ENCODE measurements at regions not wholly inside any gene's neighbourhood (a gene's known extent, or its start where the extent isn't known, plus 50 kb on each side); places are given as distances from the start of the nearest gene placed in this dataset.

GRCh38 chr11:15655552-15655951, 540.8 kb downstream of the INSC start:
- WGBS, 4 donors: 85 to 88% (median 87%) methylated on average over 8 of the region's 8 CpGs
- H3K4me3 ChIP-seq: no peak overlapping the region
- no peak for ATAC-seq

DNA sequence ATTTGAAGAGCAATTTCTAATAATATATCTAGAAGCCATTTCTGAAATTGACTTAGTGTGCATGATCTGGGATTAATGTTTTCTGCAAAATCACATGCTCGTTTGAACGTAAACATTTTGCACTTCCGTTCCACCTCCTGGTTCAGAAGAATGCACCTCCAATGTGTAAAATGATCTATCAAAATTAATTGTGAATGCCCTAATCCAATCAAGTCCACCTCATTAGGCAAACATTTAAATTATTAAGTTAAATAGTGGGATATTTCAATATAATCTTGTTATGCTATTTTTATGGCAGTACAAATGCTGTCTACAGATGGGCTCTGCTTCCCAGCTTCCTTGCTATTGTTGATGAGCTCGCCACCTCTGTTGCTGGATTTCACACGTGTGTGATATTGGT, 542.5 kb downstream of the INSC start:
- Histone ChIP-seq H3K36me3 (no peaks in the 10 kb centered on the region), H3K4me3 (no peak overlapping the region), H3K9me3 (no peaks in the 10 kb centered on the region), H3K4me1 (peaks cover 0 to under 1% (median 0%) of the 10 kb centered on the region in 12 donors), H3K27ac (no peak overlapping the region), H3K27me3 (no peaks in the 10 kb centered on the region)
- no peak for TF ChIP-seq POLR2A (IDR thresholded peaks at IDR 0.05)
- no peak for DNase-seq
- intact Hi-C loops (cut with DNase I): loop anchor here in 6 of 10 donors (10.0 kb wide), 2 partner anchors 138 to 158 kb away; no protein-coding TSS in a partner anchor
- ATAC-seq: no peak
- 91 to 98% (median 94%) methylated on average over 5 of the region's 5 CpGs for WGBS, 4 donors

More at GRCh38 chr11:15655552-15655951, 540.8 kb downstream of the INSC start:
- Histone ChIP-seq H3K36me3 (no peaks in the 10 kb centered on the region), H3K27ac (no peak overlapping the region), H3K9me3 (no peaks in the 10 kb centered on the region), H3K27me3 (peaks cover 0 to 14% (median 0%) of the 10 kb centered on the region in 9 donors), H3K4me1 (peaks cover 0 to 14% (median 6%) of the 10 kb centered on the region in 12 donors)
- intact Hi-C loops (cut with DNase I): loop anchor here in 6 of 10 donors (10.0 kb wide), 2 partner anchors 139 to 159 kb away; no protein-coding TSS in a partner anchor
- DNase-seq: no peak
- TF ChIP-seq POLR2A (IDR thresholded peaks at IDR 0.05) (no peak), CTCF (IDR thresholded peaks at IDR 0.05) (no peak)

DNA sequence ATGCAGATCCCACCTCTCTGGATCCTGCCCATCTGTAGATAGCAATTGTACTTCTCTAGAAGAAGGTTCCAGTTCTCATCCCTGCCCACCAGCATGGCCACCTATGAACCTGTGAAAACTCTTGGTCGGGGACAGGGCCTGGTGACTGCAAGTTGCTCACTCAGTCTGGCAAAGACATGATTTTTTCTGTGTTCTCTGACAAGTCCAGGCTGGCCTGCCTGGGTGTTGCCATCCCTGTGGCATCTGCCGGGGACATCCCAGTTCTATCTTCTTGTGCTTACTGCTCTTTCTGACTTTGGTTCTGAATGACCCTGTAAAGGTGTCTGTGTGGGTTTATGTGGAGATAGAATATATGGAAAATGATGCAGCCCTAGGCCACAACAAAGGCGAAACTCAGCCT, 545.8 kb downstream of the INSC start:
- WGBS, 4 donors: 97 to 100% (median 100%) methylated on average over 2 to 3 of the region's 3 CpGs
- H3K4me1 ChIP-seq: peaks cover 0 to 12% (median 0%) of the 10 kb centered on the region in 12 donors

GRCh38 chr11:15662285-15662684, 547.6 kb downstream of the INSC start:
- H3K4me1 ChIP-seq: peaks cover 0 to 12% (median 0%) of the 10 kb centered on the region in 12 donors
- TF ChIP-seq POLR2A (IDR thresholded peaks at IDR 0.05) (no peak), CTCF (IDR thresholded peaks at IDR 0.05) (no peak)
- no peak overlapping the region for H3K27ac ChIP-seq
- ATAC-seq (no peak), DNase-seq (no peak)
- 85 to 100% (median 96%) methylated on average over 1 of the region's 1 CpG for WGBS, 4 donors
- intact Hi-C loops (cut with DNase I): no loop called here
- no peak overlapping the region for H3K4me3 ChIP-seq
- H3K36me3 ChIP-seq: no peaks in the 10 kb centered on the region
- H3K27me3 ChIP-seq: no peaks in the 10 kb centered on the region
- H3K9me3 ChIP-seq: peaks cover 0 to 6% (median 0%) of the 10 kb centered on the region in 12 donors

More for the DNA sequence above, 545.8 kb downstream of the INSC start:
- H3K36me3 ChIP-seq: no peaks in the 10 kb centered on the region
- DNase-seq (no peak), ATAC-seq (no peak)
- no peak overlapping the region for H3K27ac ChIP-seq
- no peaks in the 10 kb centered on the region for H3K9me3 ChIP-seq
- no peak overlapping the region for H3K4me3 ChIP-seq
- H3K27me3 ChIP-seq: no peaks in the 10 kb centered on the region
- intact Hi-C loops (cut with DNase I): no loop called here
- TF ChIP-seq POLR2A (IDR thresholded peaks at IDR 0.05) (no peak), CTCF (IDR thresholded peaks at IDR 0.05) (no peak)

- ATAC-seq (no peak), DNase-seq (no peak)
- no peaks in the 10 kb centered on the region for H3K27me3 ChIP-seq
- H3K9me3 ChIP-seq: peaks cover 0 to 7% (median 0%) of the 10 kb centered on the region in 12 donors
- no peak for TF ChIP-seq CTCF (IDR thresholded peaks at IDR 0.05)
- TF ChIP-seq POLR2A (IDR thresholded peaks at IDR 0.05): no peak
- WGBS, 4 donors: 64 to 85% (median 70%) methylated on average over 7 of the region's 7 CpGs
- no peaks in the 10 kb centered on the region for H3K36me3 ChIP-seq
- peaks cover 0 to 12% (median 0%) of the 10 kb centered on the region in 12 donors for H3K4me1 ChIP-seq
- H3K27ac ChIP-seq: peak overlapping the region in 1 of 12 donors; percentile 22
- intact Hi-C loops (cut with DNase I): no loop called here
- no peak overlapping the region for H3K4me3 ChIP-seq
Observed at GRCh38 chr11:15663777-15664218, 549.1 kb downstream of the INSC start.
